ENCODE measurements at regions not wholly inside any gene's neighbourhood (a gene's known extent, or its start where the extent isn't known, plus 50 kb on each side); places are given as distances from the start of the nearest gene placed in this dataset.

GRCh38 chr14:55944757-55945156 lies 173.5 kb upstream of the PELI2 start:
- H3K27ac Mint-ChIP-seq: no peak overlapping the region
- no peaks in the 10 kb centered on the region for H3K9me3 Mint-ChIP-seq (ENCODE audit: insufficient read depth)
- TF ChIP-seq CTCF (IDR thresholded peaks at IDR 0.05): no peak
- no peak for TF ChIP-seq EZH2 (IDR thresholded peaks at IDR 0.05; ENCODE audit: borderline replicate concordance, insufficient read depth, low read depth, low read length, poor library complexity, severe bottlenecking)
- H3K4me1 Mint-ChIP-seq: no peaks in the 10 kb centered on the region
- CTCF ChIA-PET: no interaction called here
- Histone ChIP-seq H3K27me3 (replicated peaks in 1 of 4; ENCODE audit: control extremely low read depth in 1 of 4, control insufficient read depth in 3 of 4, insufficient read depth in 4 of 4, low read length in 3 of 4) (no peaks in the 10 kb centered on the region), H3K79me2 (ENCODE audit: control insufficient read depth, insufficient read depth, low read length) (no peaks in the 10 kb centered on the region), H3K36me3 (replicated peaks in 1 of 2; ENCODE audit: control extremely low read depth in 1 of 2, control insufficient read depth in 1 of 2, extremely low read depth in 1 of 2, insufficient read depth in 2 of 2, low read length in 1 of 2) (no peaks in the 10 kb centered on the region), H2AFZ (ENCODE audit: insufficient read depth, low read depth, low read length, poor library complexity, severe bottlenecking) (no peak overlapping the region), H3K4me2 (replicated peaks; ENCODE audit: low read depth, low read length, poor library complexity, severe bottlenecking) (no peak overlapping the region), H3K9me3 (ENCODE audit: control extremely low read depth in 1 of 3, control insufficient read depth in 2 of 3, insufficient read depth in 1 of 3, low read length in 2 of 3) (no peaks in the 10 kb centered on the region), H3K4me3 (ENCODE audit: control extremely low read depth in 1 of 5, extremely low read depth in 1 of 5, insufficient read depth in 1 of 5, low read depth in 2 of 5, low read length in 4 of 5) (no peak overlapping the region), H4K20me1 (ENCODE audit: control insufficient read depth, insufficient read depth, low read length, poor library complexity, severe bottlenecking) (no peaks in the 10 kb centered on the region), H3K27ac (ENCODE audit: low read length in 2 of 2) (no peak overlapping the region), H3K4me1 (ENCODE audit: control insufficient read depth in 2 of 2, insufficient read depth in 2 of 2, low read length in 2 of 2) (no peaks in the 10 kb centered on the region), H3K9ac (ENCODE audit: low read length) (no peak overlapping the region)
- ATAC-seq (ENCODE audit: low read depth) (no peak), DNase-seq (no peak)
- POLR2A ChIA-PET: no interaction called here
- H3K27me3 Mint-ChIP-seq: peaks cover 9% of the 10 kb centered on the region
- no peak overlapping the region for H3K4me3 Mint-ChIP-seq
- WGBS (ENCODE audit: insufficient coverage): 40% methylated on average over 2 of the region's 3 CpGs
- intact Hi-C loops (cut with micrococcal nuclease): no loop called here

- CTCF ChIA-PET: no interaction called here
Measured at GRCh38 chr14:55946231-55946630, 172.0 kb upstream of the PELI2 start.

More at GRCh38 chr14:55946231-55946630, 172.0 kb upstream of the PELI2 start:
- no peak overlapping the region for H2AFZ ChIP-seq (ENCODE audit: insufficient read depth, low read depth, low read length, poor library complexity, severe bottlenecking)
- intact Hi-C loops (cut with micrococcal nuclease): no loop called here
- no peaks in the 10 kb centered on the region for H3K4me1 ChIP-seq (ENCODE audit: control insufficient read depth in 2 of 2, insufficient read depth in 2 of 2, low read length in 2 of 2)
- no peak for ATAC-seq (ENCODE audit: low read depth)
- 39% methylated on average over 2 of the region's 2 CpGs for WGBS (ENCODE audit: insufficient coverage)
- no peaks in the 10 kb centered on the region for H3K36me3 ChIP-seq (replicated peaks in 1 of 2; ENCODE audit: control extremely low read depth in 1 of 2, control insufficient read depth in 1 of 2, extremely low read depth in 1 of 2, insufficient read depth in 2 of 2, low read length in 1 of 2)
- H3K27me3 Mint-ChIP-seq: peaks cover 9% of the 10 kb centered on the region
- no peak overlapping the region for H3K4me2 ChIP-seq (replicated peaks; ENCODE audit: low read depth, low read length, poor library complexity, severe bottlenecking)
- H3K27ac Mint-ChIP-seq: no peak overlapping the region
- no peaks in the 10 kb centered on the region for H3K9me3 Mint-ChIP-seq (ENCODE audit: insufficient read depth)
- no peaks in the 10 kb centered on the region for H3K79me2 ChIP-seq (ENCODE audit: control insufficient read depth, insufficient read depth, low read length)
- POLR2A ChIA-PET: no interaction called here
- no peak for TF ChIP-seq EZH2 (IDR thresholded peaks at IDR 0.05; ENCODE audit: borderline replicate concordance, insufficient read depth, low read depth, low read length, poor library complexity, severe bottlenecking)
- no peak for TF ChIP-seq CTCF (IDR thresholded peaks at IDR 0.05)
- no peaks in the 10 kb centered on the region for H3K27me3 ChIP-seq (replicated peaks in 1 of 4; ENCODE audit: control extremely low read depth in 1 of 4, control insufficient read depth in 3 of 4, insufficient read depth in 4 of 4, low read length in 3 of 4)
- H3K27ac ChIP-seq (ENCODE audit: low read length in 2 of 2): no peak overlapping the region
- H3K4me3 Mint-ChIP-seq: no peak overlapping the region
- H3K9ac ChIP-seq (ENCODE audit: low read length): no peak overlapping the region
- H3K9me3 ChIP-seq (ENCODE audit: control extremely low read depth in 1 of 3, control insufficient read depth in 2 of 3, insufficient read depth in 1 of 3, low read length in 2 of 3): no peaks in the 10 kb centered on the region
- no peaks in the 10 kb centered on the region for H3K4me1 Mint-ChIP-seq
- no peak for DNase-seq
- H4K20me1 ChIP-seq (ENCODE audit: control insufficient read depth, insufficient read depth, low read length, poor library complexity, severe bottlenecking): no peaks in the 10 kb centered on the region
- no peak overlapping the region for H3K4me3 ChIP-seq (ENCODE audit: control extremely low read depth in 1 of 5, extremely low read depth in 1 of 5, insufficient read depth in 1 of 5, low read depth in 2 of 5, low read length in 4 of 5)

Measured in B cell (primary cell).